ENCODE measurements at regions not wholly inside any gene's neighbourhood (a gene's known extent, or its start where the extent isn't known, plus 50 kb on each side); places are given as distances from the start of the nearest gene placed in this dataset.
"Not testable (repeated sequence)": the region's sequence is repeated elsewhere in the genome, so short reads cannot be mapped to it uniquely, and the experiment has no call there.

DNA sequence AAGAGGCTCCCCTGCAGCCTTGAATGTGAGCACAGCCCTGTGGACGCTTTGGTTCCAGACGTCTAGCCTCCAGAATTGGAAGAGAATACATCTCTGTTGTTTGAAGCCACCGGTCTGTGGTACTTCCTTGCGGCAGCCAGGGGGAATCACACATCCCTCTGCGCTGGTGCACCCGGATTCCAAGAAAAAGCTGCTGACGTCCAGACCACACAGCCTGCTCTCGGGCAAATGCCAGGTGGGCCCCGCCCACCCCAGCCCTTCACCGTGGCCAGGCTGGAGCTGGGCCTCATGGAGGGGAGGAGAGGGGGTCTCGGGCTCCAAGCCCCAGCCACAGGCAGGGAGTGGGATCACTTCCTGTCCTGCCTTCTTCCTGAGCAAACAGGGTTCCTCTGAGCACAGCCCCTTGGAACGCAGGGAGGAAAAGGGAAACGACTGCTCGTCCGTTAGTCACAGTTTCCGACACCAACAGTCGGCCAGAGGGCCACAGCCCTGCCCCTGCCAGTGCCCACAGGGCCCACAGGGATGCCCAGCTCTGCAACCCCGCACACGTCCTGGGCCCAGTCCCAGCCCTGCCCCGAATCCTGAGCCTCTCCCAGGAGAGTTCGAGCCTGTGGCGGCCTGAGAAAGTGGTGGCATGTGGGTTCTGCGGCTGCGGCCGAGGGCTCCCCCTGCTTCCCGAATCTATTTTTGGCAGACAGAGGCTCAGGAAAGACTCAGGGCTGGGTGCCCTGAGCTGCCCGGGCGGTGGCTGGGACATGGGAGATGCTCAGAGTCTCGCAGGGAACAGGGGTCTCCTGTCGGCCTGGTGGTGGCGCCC is 85.3 kb downstream of the RFLNA start:
- peak; percentile 77 for DNase-seq

DNA sequence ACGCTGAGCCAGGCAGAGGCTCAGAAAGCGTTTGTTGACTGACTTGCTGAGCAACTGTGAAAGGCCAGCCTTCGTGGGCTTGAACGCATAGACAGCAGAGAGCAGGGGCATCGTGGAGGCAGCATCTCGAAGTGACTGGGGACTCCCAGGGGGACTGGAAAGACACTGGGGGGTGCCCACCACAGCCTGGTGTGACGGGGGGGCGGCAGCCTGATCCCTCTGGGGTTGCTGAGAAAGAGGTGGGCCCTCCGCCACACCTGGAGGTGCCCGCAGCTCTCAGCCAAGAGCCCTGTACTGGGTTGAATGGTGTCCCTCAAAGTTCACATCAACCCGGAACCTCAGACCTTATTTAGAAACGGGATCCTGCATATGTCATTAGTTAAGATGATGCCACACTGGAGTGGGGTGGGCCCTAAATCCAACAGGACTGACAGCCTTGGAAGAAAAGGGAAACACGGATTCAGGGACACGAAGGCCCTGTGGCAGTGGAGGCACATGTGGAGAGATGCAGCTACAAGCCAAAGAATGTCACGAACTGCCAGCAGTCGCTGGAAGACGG is 84.6 kb downstream of the RFLNA start:
- no peak for DNase-seq

DNA sequence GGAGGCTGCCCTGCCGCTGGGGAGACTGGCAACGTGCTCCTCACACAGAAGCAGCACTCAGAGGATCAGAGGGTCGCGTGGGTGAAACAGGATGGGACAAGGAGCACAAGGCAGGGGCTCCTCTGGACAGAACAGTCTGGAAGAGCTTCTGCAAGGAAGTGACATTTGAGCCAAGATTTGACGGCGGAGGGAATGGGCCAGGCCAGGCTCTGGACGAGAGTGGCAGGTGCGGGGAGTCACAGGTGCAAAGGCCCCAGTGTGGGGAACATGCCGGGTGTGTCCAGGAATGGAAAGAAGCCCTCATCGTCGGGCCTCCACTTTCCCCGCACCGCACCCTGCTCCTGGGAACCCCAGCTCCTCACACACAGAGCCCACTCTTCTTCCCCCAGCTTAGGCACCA is 84.0 kb downstream of the RFLNA start:
- no peak for DNase-seq

DNA sequence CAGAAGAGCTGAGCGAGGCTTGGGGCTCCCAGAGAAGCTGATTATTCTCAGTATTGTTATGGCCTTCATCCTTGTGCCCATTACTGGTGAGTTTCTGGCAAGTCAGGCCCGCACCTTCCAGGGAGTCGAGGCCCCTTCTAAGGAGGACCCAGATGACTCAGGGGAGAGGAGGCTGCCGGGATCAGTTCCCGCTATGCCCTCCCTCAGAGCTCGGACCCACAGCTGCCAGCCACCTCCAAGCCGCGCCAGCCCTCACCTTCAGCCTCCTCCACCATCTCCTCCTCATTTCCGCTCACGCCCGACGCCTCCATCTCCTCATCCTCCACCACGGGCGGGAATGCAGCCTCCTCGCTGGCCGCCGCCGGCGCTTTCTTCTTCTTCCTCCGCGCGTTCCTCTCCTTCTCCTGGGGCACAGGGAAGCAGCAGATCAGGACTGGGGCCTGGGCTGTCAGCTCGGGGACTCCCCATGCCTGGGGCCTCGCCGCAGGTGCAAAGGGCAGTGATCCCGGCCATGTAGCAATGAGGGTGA is 83.2 kb downstream of the RFLNA start:
- DNase-seq: no peak

DNA sequence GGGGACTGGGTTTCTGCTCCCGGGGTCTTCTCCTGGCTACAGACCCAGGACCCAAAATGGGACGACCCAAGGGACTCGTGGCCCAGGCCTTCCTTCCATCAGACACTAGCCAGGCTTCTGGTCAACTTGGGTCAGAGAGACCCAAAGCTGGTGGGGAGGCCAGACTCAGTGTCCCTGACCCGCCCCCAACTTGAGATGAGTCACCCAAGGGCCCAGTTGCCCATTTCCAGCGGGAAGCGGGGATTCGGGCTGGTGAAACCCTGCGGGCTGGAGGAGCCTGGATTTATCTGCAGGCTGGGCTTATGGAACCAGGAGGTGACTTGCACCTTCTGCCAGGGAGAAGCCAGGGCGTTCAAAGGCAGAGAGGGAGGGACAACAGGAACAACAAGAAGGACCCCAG is 81.5 kb downstream of the RFLNA start:
- DNase-seq: no peak

DNA sequence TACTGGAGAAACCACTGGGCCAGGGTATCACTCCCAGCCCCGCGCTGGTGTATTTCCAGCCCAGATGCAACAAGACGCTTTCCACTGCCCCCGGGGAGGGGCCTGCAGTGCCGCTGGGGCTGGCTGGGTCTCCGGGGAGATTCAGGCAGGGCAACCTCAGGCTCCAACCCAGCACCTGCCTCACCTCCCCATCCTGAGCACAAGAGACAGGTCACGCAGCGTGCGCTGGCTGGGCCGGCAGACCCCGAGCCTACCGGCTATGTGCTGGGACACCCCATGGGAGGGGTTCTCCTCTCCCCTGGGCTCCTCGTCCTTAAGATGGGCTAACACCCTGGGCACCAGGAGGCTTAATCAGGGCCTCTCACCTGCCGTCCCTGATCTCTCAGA is 80.9 kb downstream of the RFLNA start:
- no peak for DNase-seq

DNA sequence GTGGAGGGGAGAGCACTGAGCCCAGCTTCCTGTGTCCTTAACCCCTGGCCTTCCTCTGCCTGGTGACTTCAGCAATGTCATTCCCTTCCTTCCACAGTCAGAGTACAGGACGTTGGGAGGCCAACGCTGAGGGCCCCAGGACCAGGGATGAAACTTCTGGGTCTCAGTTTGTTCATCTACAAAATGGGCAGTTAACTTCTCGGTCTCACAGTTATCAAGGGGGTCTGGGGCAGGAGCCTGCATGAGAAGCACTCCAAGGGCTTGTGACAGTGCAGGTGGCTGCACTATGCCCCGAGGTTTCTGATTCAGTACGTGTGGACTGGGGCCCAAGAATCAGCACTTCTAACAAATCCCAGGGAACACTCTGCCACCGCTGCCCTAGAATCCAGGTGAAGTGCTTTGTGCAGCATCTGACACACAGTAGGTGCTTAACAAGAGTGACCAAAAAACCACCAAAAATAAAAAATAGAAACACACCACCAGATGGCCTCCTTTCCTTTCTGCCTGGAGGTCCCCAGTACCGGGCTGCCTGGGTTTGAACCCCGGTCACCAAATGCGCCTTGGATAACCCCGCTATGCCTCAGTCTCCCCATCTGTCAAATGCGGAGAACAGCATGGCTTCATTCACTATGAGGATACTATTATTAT is 80.4 kb downstream of the RFLNA start:
- no peak for DNase-seq

DNA sequence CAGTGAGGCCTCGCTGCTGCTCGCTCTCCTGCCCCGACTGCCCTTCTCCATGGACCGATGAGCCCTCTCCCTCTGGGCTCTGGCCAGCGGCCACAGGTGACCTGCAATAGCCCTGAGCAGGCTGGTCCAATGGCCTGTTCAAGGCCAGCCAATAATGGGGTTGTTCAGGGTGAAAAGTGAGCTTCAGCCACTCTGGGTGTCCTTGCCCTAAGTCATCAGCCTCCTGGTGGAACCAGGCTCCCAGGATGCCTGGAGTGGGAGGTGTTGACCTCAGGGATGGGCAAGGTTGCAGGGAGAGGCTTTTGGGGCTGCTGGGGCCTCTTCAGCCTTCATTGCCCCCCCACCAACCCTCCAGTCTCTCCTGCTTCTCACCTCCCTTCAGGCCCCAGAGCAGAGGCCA is 79.7 kb downstream of the RFLNA start:
- DNase-seq: no peak

DNA sequence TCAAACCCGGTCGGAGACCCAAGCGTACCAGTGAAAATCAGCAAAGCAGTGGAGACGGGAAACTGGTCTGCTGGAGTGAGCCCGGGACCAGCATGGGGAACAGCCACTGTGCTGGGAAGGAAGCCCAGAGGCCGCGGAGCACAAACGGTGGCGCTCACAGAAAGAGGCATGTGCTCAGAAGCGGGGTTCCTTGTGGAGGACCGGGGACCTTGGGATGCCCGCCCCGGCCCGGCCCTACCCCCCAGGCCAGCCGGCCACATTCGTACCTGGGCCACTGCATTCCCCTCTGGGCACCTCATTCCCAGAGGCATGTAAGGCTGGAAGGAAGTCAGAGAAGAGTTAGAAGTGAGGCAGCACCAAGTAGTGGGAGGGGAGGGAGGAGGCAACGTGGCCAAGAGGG is 79.3 kb downstream of the RFLNA start:
- no peak for DNase-seq

DNA sequence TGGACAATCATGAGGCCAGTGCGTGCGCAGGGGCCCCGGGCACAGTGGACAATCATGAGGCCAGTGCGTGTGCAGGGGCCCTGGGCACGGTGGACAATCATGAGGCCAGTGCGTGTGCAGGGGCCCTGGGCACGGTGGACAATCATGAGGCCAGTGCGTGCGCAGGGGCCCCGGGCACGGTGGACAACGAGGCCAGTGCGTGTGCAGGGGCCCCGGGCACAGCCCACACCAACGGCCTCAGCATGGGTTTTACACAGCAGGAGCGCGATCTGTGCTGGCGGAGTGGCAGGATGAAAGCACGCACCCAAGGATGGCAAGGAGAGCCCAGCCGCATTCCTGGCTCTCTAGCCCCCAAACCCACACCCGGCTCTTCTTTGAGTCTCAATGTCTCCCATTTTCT is 78.8 kb downstream of the RFLNA start:
- DNase-seq: not testable (repeated sequence)

DNA sequence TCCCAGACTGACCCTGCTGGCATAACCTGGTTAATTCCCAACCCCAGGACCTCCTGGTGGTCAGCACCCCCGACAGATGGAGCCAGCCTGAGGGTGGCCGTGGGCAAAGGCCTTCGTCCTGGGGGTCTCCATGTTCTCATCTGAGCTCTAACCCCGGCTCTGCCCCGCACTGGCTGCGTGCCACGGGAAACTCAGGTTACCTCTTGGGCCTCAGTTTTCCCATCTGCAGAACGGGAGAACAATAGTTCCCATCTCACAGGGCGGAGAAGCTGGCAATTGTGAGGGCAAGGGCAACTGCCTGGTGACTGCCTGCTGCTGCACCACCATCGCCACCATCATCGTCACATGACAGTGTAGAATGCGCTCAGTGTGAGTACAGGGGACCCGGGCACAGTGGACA is 77.9 kb downstream of the RFLNA start:
- no peak for DNase-seq

DNA sequence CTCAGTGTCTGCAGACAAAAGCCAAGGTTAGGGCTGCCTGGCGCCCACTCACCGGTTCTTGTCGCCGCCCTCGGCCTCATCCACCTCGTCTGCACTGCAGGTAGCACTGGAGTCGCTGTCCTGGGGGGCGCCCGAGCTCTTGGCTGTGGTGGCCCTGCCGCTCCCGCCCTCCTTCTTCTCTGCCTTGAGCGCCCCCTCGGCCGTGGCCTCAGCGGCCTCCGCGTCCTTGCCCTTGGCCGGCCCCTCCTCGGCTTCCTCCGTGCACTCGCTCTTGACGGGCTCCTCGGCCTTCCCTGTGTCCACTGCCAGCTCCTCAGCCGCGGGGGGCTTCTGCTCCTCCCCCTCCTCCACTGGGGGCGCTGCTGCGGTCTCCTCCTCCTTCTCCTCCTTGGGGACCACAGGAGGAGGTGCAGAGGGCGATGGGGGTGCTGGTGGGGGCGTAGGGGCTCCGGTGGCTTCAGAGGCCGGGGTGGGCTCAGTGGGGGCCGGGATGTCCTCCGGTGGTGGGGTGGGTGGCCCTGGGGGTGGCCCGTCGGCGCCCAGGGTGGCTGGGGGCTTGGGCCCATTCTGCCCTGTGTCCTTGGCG is 77.2 kb downstream of the RFLNA start:
- DNase-seq: no peak

DNA sequence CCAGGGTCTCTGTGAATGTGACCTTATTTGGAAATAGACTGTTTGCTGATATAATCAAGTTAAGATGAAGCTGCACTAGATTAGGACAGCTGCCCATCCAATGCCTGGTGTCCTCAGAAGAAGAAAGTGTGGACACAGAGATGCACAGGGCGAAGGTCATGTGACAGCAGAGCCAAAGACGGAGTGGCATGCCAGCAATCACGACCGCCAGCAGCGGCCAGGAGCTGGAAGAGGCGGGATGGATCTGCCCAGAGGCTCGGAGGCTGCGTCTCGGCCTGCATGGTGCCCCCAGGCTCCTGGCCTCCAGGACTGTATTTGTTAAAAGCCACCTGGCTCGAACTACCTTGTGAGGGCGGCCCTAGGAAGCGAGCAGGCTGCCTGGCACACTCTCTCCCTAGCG is 76.5 kb downstream of the RFLNA start:
- no peak for DNase-seq

DNA sequence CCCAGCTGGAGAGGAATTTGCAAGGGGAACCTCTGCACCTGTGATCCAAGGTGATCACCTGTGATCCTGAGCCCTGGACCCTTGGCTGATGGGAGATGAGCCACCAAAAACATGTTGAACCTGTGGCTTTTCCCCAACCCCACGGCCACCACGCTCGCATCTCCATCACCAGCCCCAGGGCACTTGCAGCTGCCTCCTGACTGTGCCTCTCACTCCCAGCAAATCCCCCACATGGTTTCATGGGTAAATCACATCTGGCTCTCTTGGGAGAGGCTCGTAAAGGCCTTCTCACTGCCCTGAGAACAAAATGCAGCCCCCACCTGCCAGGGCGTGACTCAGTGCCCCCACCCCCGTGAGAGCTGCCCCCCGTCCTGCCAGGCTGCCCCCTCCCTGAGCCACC is 76.0 kb downstream of the RFLNA start:
- DNase-seq: no peak

DNA sequence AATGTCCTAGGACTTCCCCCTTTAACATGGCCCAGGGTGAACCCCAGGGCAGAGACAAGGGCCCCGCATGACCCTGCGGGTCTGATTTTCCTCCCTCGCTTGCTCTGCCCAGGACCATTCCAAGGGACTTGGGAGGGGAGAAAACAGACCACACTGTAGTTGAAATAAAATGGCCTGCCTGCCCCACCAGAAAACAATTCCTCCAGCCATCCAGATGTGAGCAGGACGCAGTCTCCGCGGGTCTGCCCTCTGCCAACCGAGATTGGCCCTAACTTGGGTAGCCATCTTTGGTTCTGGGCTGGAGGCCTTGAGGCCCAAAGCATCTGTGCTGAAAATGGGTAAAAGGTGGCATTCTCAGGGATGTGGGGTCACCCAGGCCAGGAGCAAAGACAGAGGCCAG is 75.5 kb downstream of the RFLNA start:
- no peak for DNase-seq

DNA sequence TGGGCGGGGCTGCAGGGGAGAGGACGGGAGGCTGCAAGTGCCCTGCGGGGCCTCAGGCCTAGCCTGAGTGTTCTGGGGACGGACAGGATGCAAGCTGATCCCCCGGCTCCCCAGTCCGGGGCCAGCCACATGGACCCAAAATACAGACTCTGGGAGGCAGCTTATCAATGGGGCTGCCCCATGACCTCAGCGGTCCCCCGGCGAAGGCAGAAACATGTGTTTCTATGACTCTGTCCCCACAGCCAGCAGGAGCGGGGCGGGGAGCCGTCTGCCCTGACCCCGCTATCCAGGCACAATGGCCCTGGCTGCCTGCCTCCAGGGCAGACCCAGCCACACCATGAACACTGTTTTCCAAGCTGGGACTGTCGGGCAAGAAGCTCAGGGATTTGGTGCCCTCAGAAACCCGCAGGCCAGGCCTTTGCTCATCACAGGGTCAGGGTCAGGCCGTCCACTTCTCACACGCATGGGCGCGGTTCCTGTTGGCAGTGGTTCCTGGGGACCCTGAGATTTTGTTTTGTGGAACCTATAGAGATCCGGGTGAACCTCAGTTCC is 75.0 kb downstream of the RFLNA start:
- no peak for DNase-seq

DNA sequence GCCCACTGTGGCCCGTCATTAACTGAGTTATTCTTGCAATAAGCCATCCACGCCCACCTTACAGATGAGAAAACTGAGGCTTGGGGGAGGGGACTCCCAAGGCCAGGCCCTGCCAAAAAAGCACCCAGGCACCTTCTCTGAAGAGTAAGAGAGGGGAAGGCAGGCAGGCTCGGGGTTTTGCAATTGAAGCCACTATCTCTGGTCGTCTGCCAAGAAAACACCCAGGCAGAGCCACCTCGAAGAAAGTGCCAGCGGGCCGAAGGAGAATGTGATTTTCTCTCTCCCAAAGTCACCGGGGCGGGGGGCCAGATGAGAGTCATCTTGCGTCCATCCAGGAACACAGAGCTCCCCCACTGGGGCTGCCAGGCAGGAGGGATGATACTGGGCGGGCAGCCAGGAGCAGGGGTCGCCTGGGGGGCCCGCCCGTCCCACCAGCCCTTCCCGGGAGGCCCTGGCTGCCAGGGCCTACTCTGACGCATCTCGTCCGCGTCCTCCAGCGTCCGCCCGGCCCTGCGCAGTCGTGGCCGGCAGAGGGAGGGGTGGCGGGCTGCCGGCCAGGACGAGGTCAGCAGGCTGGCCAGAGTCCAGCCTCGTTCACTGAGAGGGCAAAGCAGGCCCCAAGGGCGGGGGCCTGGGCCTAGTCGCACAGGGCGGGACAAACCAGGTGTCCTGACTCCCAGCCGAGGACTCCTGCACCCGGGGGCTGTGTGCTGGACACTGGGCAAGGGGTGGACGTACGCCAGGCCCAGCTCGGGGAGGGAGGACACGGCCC is 74.3 kb downstream of the RFLNA start:
- peak; percentile 90 for DNase-seq

DNA sequence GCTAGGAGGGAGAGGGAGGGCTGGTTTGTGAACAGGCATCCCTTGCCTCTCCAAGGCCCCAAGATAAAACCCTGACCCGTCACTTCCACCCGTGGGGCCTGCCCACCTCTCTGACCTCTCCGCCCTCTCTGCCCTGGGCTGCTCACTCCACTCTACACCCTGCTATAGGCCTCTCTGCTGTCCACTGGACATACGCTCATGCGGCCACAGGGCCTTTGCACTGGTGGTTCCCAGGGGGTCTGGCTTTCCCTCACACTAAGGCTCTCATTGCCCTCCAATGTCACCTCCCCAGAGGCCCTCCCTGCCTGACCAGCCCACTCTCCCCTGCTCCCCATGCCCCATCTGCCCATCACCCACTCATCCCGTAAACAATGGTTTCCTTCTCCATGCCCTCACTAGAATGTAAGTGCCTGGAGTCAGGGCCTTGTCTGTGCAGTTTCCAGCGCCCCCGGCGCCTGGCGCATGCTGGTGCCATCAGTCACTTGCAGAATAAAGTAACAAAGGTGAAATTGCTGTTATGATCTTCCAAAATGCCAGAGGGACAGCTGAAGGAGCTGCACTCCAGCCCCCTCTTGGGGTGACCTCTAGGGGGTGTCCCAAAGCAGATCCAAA is 73.6 kb downstream of the RFLNA start:
- DNase-seq: no peak

DNA sequence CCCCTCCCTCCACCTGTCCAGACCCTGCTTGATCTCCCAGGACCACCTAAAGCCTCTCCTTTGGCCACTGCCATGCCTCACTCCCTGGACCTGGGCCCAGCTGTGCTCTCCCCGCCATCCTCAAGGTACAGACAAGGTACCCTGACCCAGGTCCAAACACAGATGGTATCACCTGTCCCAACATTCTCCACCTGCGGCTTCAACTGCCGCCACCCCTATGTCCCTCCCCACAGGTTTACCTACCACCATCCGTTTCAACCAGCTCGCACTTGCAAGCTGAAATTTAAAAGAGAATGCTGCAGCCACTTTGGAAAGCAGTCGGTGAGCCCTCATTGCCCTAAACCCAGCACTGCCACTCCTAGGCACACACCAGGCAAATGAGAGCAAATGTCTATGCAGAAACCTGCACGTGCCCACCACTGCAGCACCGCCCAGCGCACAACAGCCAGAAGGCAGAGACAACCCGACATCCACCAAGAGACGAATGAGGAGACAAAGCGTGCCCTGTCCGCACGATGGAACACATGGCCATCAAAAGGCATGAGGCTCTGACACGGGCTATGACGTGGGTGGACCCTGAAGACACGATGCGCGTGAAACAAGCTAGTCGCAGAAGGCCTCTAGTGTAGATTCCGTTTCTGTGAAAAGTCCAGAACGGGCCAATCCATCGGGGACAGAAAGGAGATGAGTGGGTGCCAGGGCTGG is 71.0 kb downstream of the RFLNA start:
- no peak for DNase-seq

Data from hindlimb muscle (tissue), 1 donor.